HUES6 (cell line): ENCODE measurements at regions not wholly inside any gene's neighbourhood (a gene's known extent, or its start where the extent isn't known, plus 50 kb on each side); places are given as distances from the start of the nearest gene placed in this dataset.

ENCODE experiments used
- H3K27ac ChIP-seq: 2 replicates; pipeline ENCODE4 v1.7.0; 2013; ENCODE audit warnings: low read depth, mild to moderate bottlenecking, low read length, inconsistent platforms
- H3K27me3 ChIP-seq: 2 replicates; pipeline ENCODE4 v1.6.1; 2013; ENCODE audit warnings: low read length; ENCODE audit not compliant: control insufficient read depth, insufficient read depth
- H3K36me3 ChIP-seq: 2 replicates; pipeline ENCODE4 v1.6.1; 2013; ENCODE audit warnings: low read length; ENCODE audit not compliant: control insufficient read depth, insufficient read depth
- H3K4me1 ChIP-seq: 2 replicates; pipeline ENCODE4 v1.6.1; 2013; ENCODE audit warnings: low read length; ENCODE audit not compliant: control insufficient read depth, insufficient read depth
- H3K4me3 ChIP-seq: 2 replicates; pipeline ENCODE4 v1.5.1; 2013; ENCODE audit warnings: low read depth, low read length
- H3K9ac ChIP-seq: one replicate; pipeline ENCODE4 v1.6.1; 2013; ENCODE audit warnings: mild to moderate bottlenecking, low read length
- H3K9me3 ChIP-seq: 2 replicates; pipeline ENCODE4 v1.6.1; 2013; ENCODE audit warnings: low read depth, low read length; ENCODE audit not compliant: control insufficient read depth, insufficient read depth

- Histone ChIP-seq H3K27ac (no peak overlapping the region), H3K9me3 (no peaks in the 10 kb centered on the region), H3K27me3 (peaks cover 4% of the 10 kb centered on the region; the same call in 1 of the 2 replicates), H3K4me3 (no peak overlapping the region), H3K4me1 (no peaks in the 10 kb centered on the region; the same call in 1 of the 2 replicates), H3K9ac (no peak overlapping the region), H3K36me3 (no peaks in the 10 kb centered on the region)
These were observed 197.6 kb downstream of the DRD1 start for GRCh38 chr5:175246242-175246888.

GRCh38 chr5:175243441-175243840 is 200.5 kb downstream of the DRD1 start:
- no peak overlapping the region for H3K27ac ChIP-seq
- H3K4me1 ChIP-seq = no peaks in the 10 kb centered on the region; the same call in 1 of the 2 replicates
- H3K4me3 ChIP-seq = no peak overlapping the region
- no peaks in the 10 kb centered on the region for H3K27me3 ChIP-seq
- no peaks in the 10 kb centered on the region for H3K36me3 ChIP-seq
- no peak overlapping the region for H3K9ac ChIP-seq
- no peaks in the 10 kb centered on the region for H3K9me3 ChIP-seq

GRCh38 chr5:175242207-175242606 is 201.8 kb downstream of the DRD1 start:
- H3K4me3 ChIP-seq = no peak overlapping the region
- H3K9me3 ChIP-seq = no peaks in the 10 kb centered on the region
- H3K4me1 ChIP-seq = no peaks in the 10 kb centered on the region; the same call in 1 of the 2 replicates
- H3K27me3 ChIP-seq = no peaks in the 10 kb centered on the region
- no peak overlapping the region for H3K9ac ChIP-seq
- H3K36me3 ChIP-seq = no peaks in the 10 kb centered on the region
- H3K27ac ChIP-seq = no peak overlapping the region

- Histone ChIP-seq H3K27me3 (no peaks in the 10 kb centered on the region), H3K9ac (no peak overlapping the region), H3K27ac (no peak overlapping the region), H3K9me3 (no peaks in the 10 kb centered on the region), H3K4me3 (no peak overlapping the region), H3K4me1 (no peaks in the 10 kb centered on the region), H3K36me3 (no peaks in the 10 kb centered on the region)
These were observed 205.7 kb downstream of the DRD1 start for GRCh38 chr5:175238326-175238725.

GRCh38 chr5:175236176-175236575 is 207.8 kb downstream of the DRD1 start:
- no peaks in the 10 kb centered on the region for H3K9me3 ChIP-seq
- H3K27me3 ChIP-seq = no peaks in the 10 kb centered on the region
- H3K4me3 ChIP-seq = no peak overlapping the region
- H3K4me1 ChIP-seq = no peaks in the 10 kb centered on the region
- H3K9ac ChIP-seq = no peak overlapping the region
- no peak overlapping the region for H3K27ac ChIP-seq
- no peaks in the 10 kb centered on the region for H3K36me3 ChIP-seq

- no peaks in the 10 kb centered on the region for H3K36me3 ChIP-seq
- H3K9ac ChIP-seq = no peak overlapping the region
- no peaks in the 10 kb centered on the region for H3K27me3 ChIP-seq
- H3K9me3 ChIP-seq = no peaks in the 10 kb centered on the region
- no peak overlapping the region for H3K4me3 ChIP-seq
- no peaks in the 10 kb centered on the region for H3K4me1 ChIP-seq
- H3K27ac ChIP-seq = no peak overlapping the region
These were observed 208.6 kb downstream of the DRD1 start for GRCh38 chr5:175235251-175235960.

- Histone ChIP-seq H3K9me3 (no peaks in the 10 kb centered on the region), H3K4me3 (no peak overlapping the region), H3K36me3 (no peaks in the 10 kb centered on the region), H3K27me3 (no peaks in the 10 kb centered on the region), H3K4me1 (no peaks in the 10 kb centered on the region), H3K9ac (no peak overlapping the region), H3K27ac (no peak overlapping the region)
These were observed 213.7 kb downstream of the DRD1 start for GRCh38 chr5:175230299-175230698.

GRCh38 chr5:175226506-175226905 is 217.5 kb downstream of the DRD1 start:
- Histone ChIP-seq H3K9ac (no peak overlapping the region), H3K36me3 (no peaks in the 10 kb centered on the region), H3K27ac (no peak overlapping the region), H3K4me1 (0 out of 2 replicates have a peak, but pooled peaks cover 3% of the 10 kb centered on the region), H3K27me3 (no peaks in the 10 kb centered on the region), H3K4me3 (no peak overlapping the region), H3K9me3 (no peaks in the 10 kb centered on the region)

GRCh38 chr5:175223291-175223690 is 220.7 kb downstream of the DRD1 start:
- 0 out of 2 replicates have a peak, but pooled peaks cover 3% of the 10 kb centered on the region for H3K4me1 ChIP-seq
- H3K27ac ChIP-seq = no peak overlapping the region
- no peaks in the 10 kb centered on the region for H3K9me3 ChIP-seq
- H3K4me3 ChIP-seq = no peak overlapping the region
- no peaks in the 10 kb centered on the region for H3K27me3 ChIP-seq
- H3K36me3 ChIP-seq = no peaks in the 10 kb centered on the region
- no peak overlapping the region for H3K9ac ChIP-seq

GRCh38 chr5:175222621-175223020 is 221.4 kb downstream of the DRD1 start:
- no peak overlapping the region for H3K9ac ChIP-seq
- no peak overlapping the region for H3K27ac ChIP-seq
- no peak overlapping the region for H3K4me3 ChIP-seq
- no peaks in the 10 kb centered on the region for H3K9me3 ChIP-seq
- H3K36me3 ChIP-seq = no peaks in the 10 kb centered on the region
- 0 out of 2 replicates have a peak, but pooled peaks cover 3% of the 10 kb centered on the region for H3K4me1 ChIP-seq
- H3K27me3 ChIP-seq = no peaks in the 10 kb centered on the region

GRCh38 chr5:175220549-175220948 is 223.4 kb downstream of the DRD1 start:
- Histone ChIP-seq H3K27ac (no peak overlapping the region), H3K9ac (no peak overlapping the region)

More at GRCh38 chr5:175220549-175220948, 223.4 kb downstream of the DRD1 start:
- no peaks in the 10 kb centered on the region for H3K36me3 ChIP-seq
- H3K9me3 ChIP-seq = no peaks in the 10 kb centered on the region
- no peak overlapping the region for H3K4me3 ChIP-seq
- H3K27me3 ChIP-seq = no peaks in the 10 kb centered on the region
- H3K4me1 ChIP-seq = 0 out of 2 replicates have a peak, but pooled peaks cover 3% of the 10 kb centered on the region
